Mesendoderm (in vitro differentiated cells): ENCODE measurements at regions not wholly inside any gene's neighbourhood (a gene's known extent, or its start where the extent isn't known, plus 50 kb on each side); places are given as distances from the start of the nearest gene placed in this dataset.

ENCODE experiments used
- DNase-seq: peaks from one replicate; pipeline ENCODE4 v3.0.0; 2013
- H2AK5ac ChIP-seq: 2 replicates; pipeline ENCODE4 v1.6.1; 2013; ENCODE audit warnings: low read length, inconsistent platforms
- H2BK120ac ChIP-seq: 2 replicates; pipeline ENCODE4 v1.6.1; 2013; ENCODE audit warnings: low read depth, mild to moderate bottlenecking, low read length, moderate library complexity, mixed read lengths
- H2BK15ac ChIP-seq: replicated peaks from 2 replicates; pipeline ENCODE4 v1.6.1; 2013; ENCODE audit warnings: low read depth, mild to moderate bottlenecking, moderate library complexity
- H2BK5ac ChIP-seq: 2 replicates; pipeline ENCODE4 v1.6.1; 2013; ENCODE audit warnings: low read length, inconsistent platforms
- H3K18ac ChIP-seq: 2 replicates; pipeline ENCODE4 v1.6.1; 2013; ENCODE audit warnings: mild to moderate bottlenecking, low read length, mixed read lengths
- H3K23ac ChIP-seq: one replicate; pipeline ENCODE4 v1.6.1; 2013; ENCODE audit warnings: low read length
- H3K27ac ChIP-seq: 2 replicates; pipeline ENCODE4 v1.5.1; 2013; ENCODE audit warnings: low read depth, mild to moderate bottlenecking, inconsistent platforms, low read length, moderate library complexity
- H3K27me3 ChIP-seq: 2 replicates; pipeline ENCODE4 v1.6.1; 2013; ENCODE audit warnings: low read length, control low read depth, mild to moderate bottlenecking, inconsistent platforms; ENCODE audit not compliant: insufficient read depth, poor library complexity
- H3K36me3 ChIP-seq: 2 replicates; pipeline ENCODE4 v1.6.1; 2013; ENCODE audit warnings: low read length, inconsistent platforms; ENCODE audit not compliant: control insufficient read depth, insufficient read depth
- H3K4ac ChIP-seq: one replicate; pipeline ENCODE4 v1.6.1; 2013; ENCODE audit warnings: low read depth, mild to moderate bottlenecking, low read length, moderate library complexity
- H3K4me1 ChIP-seq: 2 replicates; pipeline ENCODE4 v1.6.1; 2013; ENCODE audit warnings: low read depth, low read length, inconsistent platforms; ENCODE audit not compliant: control insufficient read depth
- H3K4me2 ChIP-seq: 2 replicates; pipeline ENCODE4 v1.6.1; 2013; ENCODE audit warnings: low read length
- H3K4me3 ChIP-seq: 2 replicates; pipeline ENCODE4 v1.5.1; 2013; ENCODE audit warnings: mild to moderate bottlenecking, low read length
- H3K56ac ChIP-seq: one replicate; pipeline ENCODE4 v1.6.1; 2013; ENCODE audit warnings: low read length
- H3K79me1 ChIP-seq: 2 replicates; pipeline ENCODE4 v1.6.1; 2013; ENCODE audit warnings: low read length, inconsistent platforms
- H3K79me2 ChIP-seq: 2 replicates; pipeline ENCODE4 v1.6.1; 2013; ENCODE audit warnings: mild to moderate bottlenecking, low read length; ENCODE audit not compliant: control insufficient read depth, insufficient read depth
- H3K9ac ChIP-seq: 2 replicates; pipeline ENCODE4 v1.6.1; 2013; ENCODE audit warnings: low read length, inconsistent platforms
- H4K5ac ChIP-seq: one replicate; pipeline ENCODE4 v1.6.1; 2013; ENCODE audit warnings: low read length
- H4K8ac ChIP-seq: one replicate; pipeline ENCODE4 v1.6.1; 2013; ENCODE audit warnings: low read depth, mild to moderate bottlenecking, control low read depth, low read length, moderate library complexity
- WGBS: extraction: QIAGEN DNeasy Blood & Tissue Kit; methylation state at CpG from one replicate; pipeline ENCODE4 v1.1.7; 2013; ENCODE audit warnings: low lambda C conversion rate, missing lambda C conversion rate; ENCODE audit not compliant: insufficient coverage; ENCODE audit errors: extremely low coverage; 5-methylcytosine and 5-hydroxymethylcytosine counted together

- no peak overlapping the region for H4K8ac ChIP-seq
- no peak overlapping the region for H3K4me3 ChIP-seq
- no peak overlapping the region for H3K4ac ChIP-seq
- H3K9ac ChIP-seq = no peak overlapping the region
- no peaks in the 10 kb centered on the region for H3K36me3 ChIP-seq
- H2AK5ac ChIP-seq = no peak overlapping the region
- H3K18ac ChIP-seq = no peak overlapping the region
- no peaks in the 10 kb centered on the region for H3K4me1 ChIP-seq
- H3K4me2 ChIP-seq = no peak overlapping the region
- H3K27me3 ChIP-seq = no peaks in the 10 kb centered on the region
- no peaks in the 10 kb centered on the region for H3K79me2 ChIP-seq
- no peak overlapping the region for H3K56ac ChIP-seq
- no peak overlapping the region for H2BK120ac ChIP-seq
- no peak overlapping the region for H2BK5ac ChIP-seq
- H3K27ac ChIP-seq = no peak overlapping the region
- no peaks in the 10 kb centered on the region for H3K79me1 ChIP-seq
- WGBS = no CpG with 5 or more reads among the region's 22 CpGs
- DNase-seq = no peak
- H2BK15ac ChIP-seq = no peak overlapping the region
- no peak overlapping the region for H4K5ac ChIP-seq
- no peak overlapping the region for H3K23ac ChIP-seq
Measured at GRCh38 chr2:240210198-240210965, 69.9 kb upstream of the OTOS start.

GRCh38 chr2:240211096-240211495, 70.6 kb upstream of the OTOS start:
- no peaks in the 10 kb centered on the region for H3K36me3 ChIP-seq
- H3K4me2 ChIP-seq = no peak overlapping the region
- H3K9ac ChIP-seq = no peak overlapping the region
- no peak overlapping the region for H2BK5ac ChIP-seq
- no CpG with 5 or more reads among the region's 8 CpGs for WGBS
- no peaks in the 10 kb centered on the region for H3K27me3 ChIP-seq
- no peak overlapping the region for H2AK5ac ChIP-seq
- H2BK120ac ChIP-seq = no peak overlapping the region
- no peak overlapping the region for H3K4me3 ChIP-seq
- no peak overlapping the region for H2BK15ac ChIP-seq
- no peaks in the 10 kb centered on the region for H3K4me1 ChIP-seq
- H3K79me2 ChIP-seq = no peaks in the 10 kb centered on the region
- no peak overlapping the region for H3K23ac ChIP-seq
- no peak overlapping the region for H3K18ac ChIP-seq
- no peaks in the 10 kb centered on the region for H3K79me1 ChIP-seq
- no peak overlapping the region for H3K56ac ChIP-seq
- H3K27ac ChIP-seq = no peak overlapping the region
- no peak overlapping the region for H4K5ac ChIP-seq
- no peak overlapping the region for H3K4ac ChIP-seq
- H4K8ac ChIP-seq = no peak overlapping the region
- DNase-seq = no peak

- Histone ChIP-seq H3K18ac (no peak overlapping the region), H3K27ac (no peak overlapping the region), H2BK120ac (no peak overlapping the region), H3K4me1 (no peaks in the 10 kb centered on the region), H2AK5ac (no peak overlapping the region), H3K56ac (no peak overlapping the region), H3K9ac (no peak overlapping the region), H3K79me2 (no peaks in the 10 kb centered on the region), H4K5ac (no peak overlapping the region), H3K36me3 (no peaks in the 10 kb centered on the region), H3K4ac (no peak overlapping the region), H4K8ac (no peak overlapping the region), H2BK5ac (no peak overlapping the region), H3K4me2 (no peak overlapping the region), H2BK15ac (no peak overlapping the region), H3K79me1 (no peaks in the 10 kb centered on the region), H3K4me3 (no peak overlapping the region), H3K23ac (no peak overlapping the region), H3K27me3 (no peaks in the 10 kb centered on the region)
- WGBS = no CpG with 5 or more reads among the region's 17 CpGs
- no peak for DNase-seq
Measured at GRCh38 chr2:240211598-240212424, 71.4 kb upstream of the OTOS start.

- Histone ChIP-seq H3K23ac (no peak overlapping the region), H3K4me3 (no peak overlapping the region), H3K4ac (no peak overlapping the region), H3K79me1 (no peaks in the 10 kb centered on the region), H2BK15ac (no peak overlapping the region), H3K36me3 (no peaks in the 10 kb centered on the region), H3K4me1 (no peaks in the 10 kb centered on the region), H2AK5ac (no peak overlapping the region), H3K56ac (no peak overlapping the region), H4K8ac (no peak overlapping the region), H3K18ac (no peak overlapping the region), H3K27ac (no peak overlapping the region), H3K4me2 (no peak overlapping the region), H4K5ac (no peak overlapping the region), H3K9ac (no peak overlapping the region), H2BK5ac (no peak overlapping the region), H3K27me3 (no peaks in the 10 kb centered on the region), H3K79me2 (no peaks in the 10 kb centered on the region), H2BK120ac (no peak overlapping the region)
- WGBS = no CpG with 5 or more reads among the region's 17 CpGs
- no peak for DNase-seq
Measured at GRCh38 chr2:240212425-240213225, 72.2 kb upstream of the OTOS start.

- H4K8ac ChIP-seq = no peak overlapping the region
- H3K23ac ChIP-seq = no peak overlapping the region
- H2BK120ac ChIP-seq = no peak overlapping the region
- H3K18ac ChIP-seq = no peak overlapping the region
- H2AK5ac ChIP-seq = no peak overlapping the region
- WGBS = no CpG with 5 or more reads among the region's 6 CpGs
- H3K79me2 ChIP-seq = no peaks in the 10 kb centered on the region
- no peak overlapping the region for H3K4me3 ChIP-seq
- H3K27me3 ChIP-seq = no peaks in the 10 kb centered on the region
- no peak overlapping the region for H3K9ac ChIP-seq
- H3K4me1 ChIP-seq = no peaks in the 10 kb centered on the region
- no peak overlapping the region for H3K56ac ChIP-seq
- no peak overlapping the region for H2BK5ac ChIP-seq
- no peak overlapping the region for H4K5ac ChIP-seq
- H3K4ac ChIP-seq = no peak overlapping the region
- no peak overlapping the region for H3K27ac ChIP-seq
- no peaks in the 10 kb centered on the region for H3K79me1 ChIP-seq
- no peak overlapping the region for H3K4me2 ChIP-seq
- no peak for DNase-seq
- H2BK15ac ChIP-seq = no peak overlapping the region
- no peaks in the 10 kb centered on the region for H3K36me3 ChIP-seq
Measured at GRCh38 chr2:240213226-240213475, 72.7 kb upstream of the OTOS start.
